IMR-90 (cell line): ENCODE measurements at regions not wholly inside any gene's neighbourhood (a gene's known extent, or its start where the extent isn't known, plus 50 kb on each side); places are given as distances from the start of the nearest gene placed in this dataset.

Experiments used
- ATAC-seq: fragments of 200-7000 bp; cut with Tn5 transposase; 2 replicates; pipeline ENCODE4 v1.9.1; 2020; ENCODE audit warnings: low read depth, mild to moderate bottlenecking, moderate library complexity
- BruUV-seq: library from RNA; stranded (reverse); fragments of 400-500 nt; replicated peaks from 2 replicates; lab custom pipeline; 2021; lab: Mats Ljungman, UMichigan
- CTCF ChIA-PET: fragments of 300-600 bp; formaldehyde crosslinking; extraction: SDS; loops from one replicate; lab custom pipeline; 2021; ENCODE audit warnings: antibody characterized with exemption; lab: Yijun Ruan, JAX
- POLR2A ChIA-PET: fragments of 300-600 bp; sonication (Branson Sonifier 250); formaldehyde crosslinking; loops from one replicate; lab custom pipeline; 2022; ENCODE audit warnings: antibody characterized with exemption; ENCODE audit not compliant: unreplicated experiment; lab: Charles Lee
- DNase-seq: peaks from one replicate; pipeline ENCODE4 v3.0.0; 2013
- H2AFZ ChIP-seq: replicated peaks from 2 replicates; pipeline ENCODE3; 2013; ENCODE audit warnings: low read length, mild to moderate bottlenecking; ENCODE audit not compliant: poor library complexity
- H2AK5ac ChIP-seq: 2 replicates; pipeline ENCODE4 v1.6.1; 2013; ENCODE audit warnings: low read depth, low read length, inconsistent platforms
- H2AK9ac ChIP-seq: replicated peaks from 2 replicates; pipeline ENCODE3; 2013; ENCODE audit warnings: mild to moderate bottlenecking, low read depth, low read length, moderate library complexity; ENCODE audit not compliant: poor library complexity
- H2BK120ac ChIP-seq: 2 replicates; pipeline ENCODE4 v1.6.1; 2013; ENCODE audit warnings: low read depth, low read length, inconsistent platforms
- H2BK15ac ChIP-seq: 3 replicates; pipeline ENCODE4 v1.6.1; 2013; ENCODE audit warnings: low read depth, low read length, inconsistent platforms
- H2BK20ac ChIP-seq: 2 replicates; pipeline ENCODE4 v1.6.1; 2013; ENCODE audit warnings: low read depth, mild to moderate bottlenecking, inconsistent platforms, low read length, moderate library complexity
- H2BK5ac ChIP-seq: 2 replicates; pipeline ENCODE4 v1.6.1; 2013; ENCODE audit warnings: mild to moderate bottlenecking, low read depth, low read length, inconsistent platforms; ENCODE audit not compliant: poor library complexity, severe bottlenecking
- H3K14ac ChIP-seq: replicated peaks from 2 replicates; pipeline ENCODE4 v1.6.1; 2013; ENCODE audit warnings: low read depth, low read length, inconsistent platforms
- H3K18ac ChIP-seq: 2 replicates; pipeline ENCODE4 v1.6.1; 2013; ENCODE audit warnings: low read depth, low read length, control low read depth
- H3K23ac ChIP-seq: 2 replicates; pipeline ENCODE4 v1.6.1; 2013; ENCODE audit warnings: low read depth, low read length, inconsistent platforms
- H3K27ac ChIP-seq: 2 replicates; pipeline ENCODE4 v1.5.1; 2013; ENCODE audit warnings: mild to moderate bottlenecking, control low read depth, low read length; ENCODE audit not compliant: insufficient read depth
- H3K27me3 ChIP-seq: 2 replicates; pipeline ENCODE4 v1.6.1; 2013; ENCODE audit warnings: low read length; ENCODE audit not compliant: control insufficient read depth, insufficient read depth
- H3K36me3 ChIP-seq: 2 replicates; pipeline ENCODE4 v1.6.1; 2013; ENCODE audit warnings: low read length, mixed read lengths; ENCODE audit not compliant: control insufficient read depth, insufficient read depth
- H3K4ac ChIP-seq: 2 replicates; pipeline ENCODE4 v1.6.1; 2013; ENCODE audit warnings: low read depth, low read length, inconsistent platforms
- H3K4me1 ChIP-seq: 2 replicates; pipeline ENCODE4 v1.6.1; 2013; ENCODE audit warnings: low read length, mixed read lengths; ENCODE audit not compliant: control insufficient read depth, insufficient read depth
- H3K4me2 ChIP-seq: 2 replicates; pipeline ENCODE4 v1.6.1; 2013; ENCODE audit warnings: low read depth, mild to moderate bottlenecking, control low read depth, low read length, moderate library complexity
- H3K4me3 ChIP-seq: 2 replicates; pipeline ENCODE4 v1.5.1; 2013; ENCODE audit warnings: low read depth, mild to moderate bottlenecking, control low read depth, low read length, moderate library complexity; ENCODE audit not compliant: insufficient read depth
- H3K56ac ChIP-seq: 2 replicates; pipeline ENCODE4 v1.6.1; 2013; ENCODE audit warnings: low read length, inconsistent platforms; ENCODE audit not compliant: insufficient read depth; ENCODE audit errors: extremely low read depth
- H3K79me1 ChIP-seq, 2 experiments: 2 replicates each; pipeline ENCODE4 v1.6.1; 2013; ENCODE audit warnings: low read length in 2 of 2, inconsistent platforms in 1 of 2, low read depth in 1 of 2
- H3K9ac ChIP-seq: 2 replicates; pipeline ENCODE4 v1.6.1; 2013; ENCODE audit warnings: low read depth, low read length, control low read depth
- H3K9me1 ChIP-seq: 2 replicates; pipeline ENCODE4 v1.6.1; 2013; ENCODE audit warnings: low read length, inconsistent platforms; ENCODE audit not compliant: insufficient read depth
- H3K9me3 ChIP-seq: 2 replicates; pipeline ENCODE4 v1.6.1; 2013; ENCODE audit warnings: low read length; ENCODE audit not compliant: control insufficient read depth, insufficient read depth
- H4K20me1 ChIP-seq: 2 replicates; pipeline ENCODE4 v1.6.1; 2013; ENCODE audit warnings: low read length, inconsistent platforms; ENCODE audit not compliant: insufficient read depth
- H4K5ac ChIP-seq: 2 replicates; pipeline ENCODE4 v1.6.1; 2013; ENCODE audit warnings: mild to moderate bottlenecking, low read depth, low read length, control low read depth
- H4K8ac ChIP-seq, 2 experiments: 2 replicates each; pipeline ENCODE4 v1.6.1; 2013; ENCODE audit warnings: low read depth in 2 of 2, low read length in 2 of 2, control low read depth in 1 of 2, inconsistent platforms in 1 of 2
- H4K91ac ChIP-seq: 2 replicates; pipeline ENCODE4 v1.6.1; 2013; ENCODE audit warnings: low read depth, low read length, inconsistent platforms; ENCODE audit not compliant: insufficient read depth
- BHLHE40 ChIP-seq: fragments of 150-350 bp; IDR thresholded peaks from 2 replicates; pipeline ENCODE4 v1.6.1; 2016; ENCODE audit warnings: mild to moderate bottlenecking, low read depth, low read length
- CEBPB ChIP-seq: IDR thresholded peaks from 2 replicates; pipeline ENCODE4 v1.6.1; 2012; ENCODE audit warnings: low read depth, low read length, improper control_type of control experiment
- ELK1 ChIP-seq: fragments of 150-350 bp; IDR thresholded peaks from 2 replicates; pipeline ENCODE4 v1.6.1; 2016; ENCODE audit warnings: low read depth, mild to moderate bottlenecking, low read length, moderate library complexity, borderline replicate concordance
- FOS ChIP-seq: fragments of 150-350 bp; IDR thresholded peaks from 2 replicates; pipeline ENCODE4 v1.6.1; 2016; ENCODE audit warnings: low read depth, low read length
- MAFK ChIP-seq: IDR thresholded peaks from 2 replicates; pipeline ENCODE4 v1.6.1; 2012; ENCODE audit warnings: low read depth, low read length, improper control_type of control experiment
- MXI1 ChIP-seq: IDR thresholded peaks from 2 replicates; pipeline ENCODE4 v1.6.1; 2012; ENCODE audit warnings: low read depth, mild to moderate bottlenecking, low read length, moderate library complexity, borderline replicate concordance
- POLR2A ChIP-seq: IDR thresholded peaks from 2 replicates; pipeline ENCODE4 v1.6.1; 2012; ENCODE audit warnings: mild to moderate bottlenecking, low read depth, low read length
- RAD21 ChIP-seq: IDR thresholded peaks from 2 replicates; pipeline ENCODE4 v1.6.1; 2012; ENCODE audit warnings: low read length, improper control_type of control experiment
- RCOR1 ChIP-seq: IDR thresholded peaks from 2 replicates; pipeline ENCODE4 v1.6.1; 2012; ENCODE audit warnings: mild to moderate bottlenecking, low read length, improper control_type of control experiment; ENCODE audit not compliant: insufficient replicate concordance
- RFX5 ChIP-seq: IDR thresholded peaks from 2 replicates; pipeline ENCODE4 v1.8.0; 2012; ENCODE audit warnings: low read depth, mild to moderate bottlenecking, low read length, moderate library complexity
- SMC3 ChIP-seq: fragments of 150-350 bp; IDR thresholded peaks from 2 replicates; pipeline ENCODE4 v1.6.1; 2016; ENCODE audit warnings: low read depth, mild to moderate bottlenecking, antibody characterized with exemption, low read length, moderate library complexity
- WGBS, 2 experiments: methylation state at CpG; one replicate each; pipeline versions ENCODE4 v1.1.5 to v1.1.7; 2013; ENCODE audit warnings: missing lambda C conversion rate in 2 of 2; ENCODE audit not compliant: insufficient read length in 1 of 2; ENCODE audit errors: extremely low coverage in 2 of 2; 5-methylcytosine and 5-hydroxymethylcytosine counted together
- dilution Hi-C: fragments of 300-500 bp; cut with HindIII; formaldehyde crosslinking; loops from one replicate; pipeline ENCODE4 v1.14.3; 2018; ENCODE audit warnings: low sequenced_read_pairs; ENCODE audit not compliant: unreplicated experiment
- in situ Hi-C: fragments of 300-500 bp; cut with MboI; formaldehyde crosslinking; loops from 3 replicates; pipeline ENCODE4 v1.14.3; 2019; ENCODE audit warnings: low sequenced_read_pairs, inconsistent platforms, mixed read lengths
- intact Hi-C: fragments of 100-400 bp; cut with micrococcal nuclease; formaldehyde crosslinking; loops from 2 replicates; pipeline ENCODE4 v1.10.0; 2022

DNA sequence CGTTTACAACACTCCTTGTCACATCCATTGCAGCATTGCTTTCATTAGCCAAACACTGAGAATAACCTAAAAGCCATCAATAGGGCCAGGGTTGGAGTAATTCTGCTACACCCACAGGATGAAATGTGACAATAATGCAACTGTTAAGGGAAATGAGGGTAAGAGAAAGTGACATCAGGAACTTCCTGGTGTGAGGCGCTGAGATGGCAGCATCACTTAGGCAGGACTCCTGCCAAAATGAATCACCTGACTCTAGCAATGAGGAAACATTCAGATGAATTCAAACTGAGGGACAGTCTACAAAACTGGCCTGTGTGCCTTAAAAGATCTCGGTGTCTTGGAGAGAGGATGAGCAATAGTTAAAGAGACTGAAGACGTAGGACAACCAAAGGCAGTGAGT is 115.6 kb upstream of the AGAP1 start:
- Histone ChIP-seq H3K9ac (no peak overlapping the region), H3K4ac (no peak overlapping the region), H2BK5ac (no peak overlapping the region), H3K18ac (no peak overlapping the region), H3K23ac (no peak overlapping the region), H2AK9ac (no peak overlapping the region), H3K27ac (no peak overlapping the region), H3K56ac (no peak overlapping the region), H3K4me3 (no peak overlapping the region), H3K9me1 (no peaks in the 10 kb centered on the region), H3K9me3 (no peaks in the 10 kb centered on the region), H3K27me3 (peaks cover 9% of the 10 kb centered on the region), H4K20me1 (no peaks in the 10 kb centered on the region), H3K4me1 (peaks cover 2% of the 10 kb centered on the region; the same call in 1 of the 2 replicates), H2AK5ac (no peak overlapping the region), H2AFZ (no peak overlapping the region), H4K91ac (no peak overlapping the region), H2BK20ac (no peak overlapping the region), H4K8ac (no peak overlapping the region), H3K4me2 (no peak overlapping the region), H2BK120ac (no peak overlapping the region), H2BK15ac (no peak overlapping the region), H3K36me3 (no peaks in the 10 kb centered on the region), H3K14ac (no peak overlapping the region), H4K5ac (no peak overlapping the region), H3K79me1 (no peaks in the 10 kb centered on the region)
- WGBS, 2 experiments, result 59% methylated on average over 3 of the region's 4 CpGs; no CpG with 5 or more reads in 1 of the 2 experiments
- dilution Hi-C loops (no loop called here), in situ Hi-C loops (no loop called here), intact Hi-C loops (no loop called here)
- ATAC-seq, result no peak
- TF ChIP-seq RAD21 (no peak), POLR2A (no peak), MAFK (no peak), ELK1 (no peak), FOS (no peak), BHLHE40 (no peak), CEBPB (no peak), MXI1 (no peak), SMC3 (no peak), RCOR1 (no peak), RFX5 (no peak)
- ChIA-PET CTCF (no interaction called here), POLR2A (no interaction called here)
- peak; percentile 10 for DNase-seq
- no TSS peak for BruUV-seq
